ENCODE measurements at regions not wholly inside any gene's neighbourhood (a gene's known extent, or its start where the extent isn't known, plus 50 kb on each side); places are given as distances from the start of the nearest gene placed in this dataset.

GRCh38 chr20:53683506-53683905 is 89.9 kb upstream of the ZNF217 start:
- no peak for TF ChIP-seq CTCF (conservative IDR thresholded peaks at IDR 0.05)
- TF ChIP-seq EZH2 (IDR thresholded peaks at IDR 0.05; ENCODE audit: low read depth), result no peak
